Parathyroid adenoma (tissue), 2 donors: ENCODE measurements at regions not wholly inside any gene's neighbourhood (a gene's known extent, or its start where the extent isn't known, plus 50 kb on each side); places are given as distances from the start of the nearest gene placed in this dataset.

Experiments
- H2AFZ ChIP-seq: fragments of 300-600 bp; sonication (generic); one replicate; pipeline ENCODE4 v1.7.0; 2017; ENCODE audit warnings: antibody characterized with exemption, mild to moderate bottlenecking
- H3K27ac ChIP-seq: fragments of 300-600 bp; sonication (generic); one replicate; pipeline ENCODE4 v1.7.0; 2017
- H3K27me3 ChIP-seq: fragments of 300-600 bp; sonication (generic); one replicate; pipeline ENCODE4 v1.7.0; 2017; ENCODE audit warnings: low read length; ENCODE audit not compliant: control insufficient read depth, insufficient read depth
- H3K36me3 ChIP-seq: fragments of 300-600 bp; sonication (generic); one replicate; pipeline ENCODE4 v1.7.0; 2017; ENCODE audit warnings: low read length; ENCODE audit not compliant: control insufficient read depth, insufficient read depth
- H3K4me1 ChIP-seq: fragments of 300-600 bp; sonication (generic); one replicate; pipeline ENCODE4 v1.7.0; 2017; ENCODE audit warnings: control low read depth
- H3K4me2 ChIP-seq: fragments of 300-600 bp; sonication (generic); one replicate; pipeline ENCODE4 v1.7.0; 2017; ENCODE audit warnings: low read length
- H3K4me3 ChIP-seq: fragments of 300-600 bp; sonication (generic); one replicate; pipeline ENCODE4 v1.7.0; 2017; ENCODE audit warnings: low read depth, low read length
- H3K79me2 ChIP-seq: fragments of 300-600 bp; sonication (generic); one replicate; pipeline ENCODE4 v1.7.0; 2017; ENCODE audit warnings: control low read depth
- H3K9ac ChIP-seq: fragments of 300-600 bp; sonication (generic); one replicate; pipeline ENCODE4 v1.7.0; 2017; ENCODE audit warnings: mild to moderate bottlenecking
- H3K9me3 ChIP-seq: fragments of 300-600 bp; sonication (generic); one replicate; pipeline ENCODE4 v1.7.0; 2017; ENCODE audit warnings: low read length; ENCODE audit not compliant: control insufficient read depth
- CTCF ChIP-seq: fragments of 300-600 bp; sonication (generic); IDR thresholded peaks from one replicate; pipeline ENCODE4 v1.7.0; 2017; ENCODE audit warnings: antibody characterized with exemption, mild to moderate bottlenecking
- donor health status: primary hyperparathyroidism.

GRCh38 chr4:153154007-153154975, 50.0 kb upstream of the TRIM2 start:
- peak overlapping the region; percentile 60 for H3K4me3 ChIP-seq
- H3K4me1 ChIP-seq, result peaks cover 4% of the 10 kb centered on the region
- peak overlapping the region; percentile 73 for H3K4me2 ChIP-seq
- peak overlapping the region; percentile 86 for H3K27ac ChIP-seq
- no peaks in the 10 kb centered on the region for H3K79me2 ChIP-seq
- no peak for TF ChIP-seq CTCF
- H3K36me3 ChIP-seq, result no peaks in the 10 kb centered on the region
- no peaks in the 10 kb centered on the region for H3K9me3 ChIP-seq
- H3K9ac ChIP-seq, result no peak overlapping the region
- H3K27me3 ChIP-seq, result no peaks in the 10 kb centered on the region
- H2AFZ ChIP-seq, result peak overlapping the region; percentile 89
